Choroid plexus epithelial cell (primary cell): ENCODE measurements at regions not wholly inside any gene's neighbourhood (a gene's known extent, or its start where the extent isn't known, plus 50 kb on each side); places are given as distances from the start of the nearest gene placed in this dataset.

Experiments used
- DNase-seq: peaks from one replicate; pipeline ENCODE4 v3.0.0-alpha.2; 2010; ENCODE audit warnings: low read depth
- H3K4me3 ChIP-seq: 2 replicates; pipeline ENCODE4 v1.5.1; 2011; ENCODE audit warnings: low read depth, mild to moderate bottlenecking, control low read depth, low read length, moderate library complexity
- TF ChIP-seq, protein P1 (sequence below): conservative IDR thresholded peaks from 2 replicates; pipeline ENCODE4 v1.5.1; 2011; ENCODE audit warnings: low read depth, mild to moderate bottlenecking, control low read depth, inconsistent platforms, low read length, moderate library complexity

DNA sequence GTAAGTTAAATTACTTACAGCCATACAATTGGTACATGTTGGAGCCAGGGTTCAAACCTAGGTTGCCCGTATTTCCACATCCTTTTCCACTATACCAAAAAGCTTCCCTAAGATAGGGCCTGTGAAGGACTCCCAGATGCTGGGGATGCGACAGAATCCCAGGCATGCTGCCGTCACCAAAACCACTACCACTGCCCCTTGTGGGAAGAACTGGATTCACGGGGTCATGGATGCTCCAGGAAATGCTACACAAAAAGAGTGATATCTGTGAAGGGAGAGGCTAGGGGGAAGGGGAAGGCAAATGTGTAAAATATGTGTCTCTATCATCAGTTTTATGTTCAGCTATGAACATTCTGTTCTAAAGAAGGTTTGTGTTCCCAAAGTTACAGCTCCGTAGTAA lies 133.9 kb upstream of the IVNS1ABP start:
- no peak overlapping the region for H3K4me3 ChIP-seq
- no peak for DNase-seq
- TF ChIP-seq, protein P1, sequence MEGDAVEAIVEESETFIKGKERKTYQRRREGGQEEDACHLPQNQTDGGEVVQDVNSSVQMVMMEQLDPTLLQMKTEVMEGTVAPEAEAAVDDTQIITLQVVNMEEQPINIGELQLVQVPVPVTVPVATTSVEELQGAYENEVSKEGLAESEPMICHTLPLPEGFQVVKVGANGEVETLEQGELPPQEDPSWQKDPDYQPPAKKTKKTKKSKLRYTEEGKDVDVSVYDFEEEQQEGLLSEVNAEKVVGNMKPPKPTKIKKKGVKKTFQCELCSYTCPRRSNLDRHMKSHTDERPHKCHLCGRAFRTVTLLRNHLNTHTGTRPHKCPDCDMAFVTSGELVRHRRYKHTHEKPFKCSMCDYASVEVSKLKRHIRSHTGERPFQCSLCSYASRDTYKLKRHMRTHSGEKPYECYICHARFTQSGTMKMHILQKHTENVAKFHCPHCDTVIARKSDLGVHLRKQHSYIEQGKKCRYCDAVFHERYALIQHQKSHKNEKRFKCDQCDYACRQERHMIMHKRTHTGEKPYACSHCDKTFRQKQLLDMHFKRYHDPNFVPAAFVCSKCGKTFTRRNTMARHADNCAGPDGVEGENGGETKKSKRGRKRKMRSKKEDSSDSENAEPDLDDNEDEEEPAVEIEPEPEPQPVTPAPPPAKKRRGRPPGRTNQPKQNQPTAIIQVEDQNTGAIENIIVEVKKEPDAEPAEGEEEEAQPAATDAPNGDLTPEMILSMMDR: no peak

- no peak overlapping the region for H3K4me3 ChIP-seq
- TF ChIP-seq, protein P1: no peak
- no peak for DNase-seq
Measured at GRCh38 chr1:185450060-185450788, 133.2 kb upstream of the IVNS1ABP start.

- TF ChIP-seq, protein P1: no peak
- no peak overlapping the region for H3K4me3 ChIP-seq
- DNase-seq: no peak
Measured at GRCh38 chr1:185449378-185450059, 132.5 kb upstream of the IVNS1ABP start.

DNA sequence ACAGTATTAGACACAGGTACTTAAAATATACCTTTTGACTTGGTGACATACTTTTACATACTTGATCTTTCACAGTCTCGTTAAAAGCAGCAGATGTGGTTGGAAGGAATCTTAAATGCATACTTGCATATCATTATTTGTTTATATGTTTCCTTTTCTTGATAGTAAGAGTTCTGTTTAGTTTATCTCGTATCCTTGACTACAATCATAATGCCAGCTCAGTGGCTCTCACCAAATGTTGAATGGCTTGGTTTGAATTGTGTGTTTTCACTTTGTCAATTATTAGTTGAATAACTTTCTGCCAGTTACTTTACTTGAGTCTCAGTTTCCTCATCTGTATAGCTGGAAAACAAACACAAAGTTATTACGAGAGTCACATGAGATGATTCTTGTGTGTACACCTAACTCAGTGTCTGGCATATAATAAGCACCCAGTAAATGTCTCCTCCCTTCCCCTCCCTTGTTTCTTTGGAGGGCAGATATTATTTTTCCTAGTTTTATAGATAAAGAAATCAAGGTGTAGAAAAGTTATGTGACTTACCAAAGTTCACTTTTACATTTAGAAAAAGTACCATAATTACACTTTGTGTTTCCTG lies 131.6 kb upstream of the IVNS1ABP start:
- no peak overlapping the region for H3K4me3 ChIP-seq
- TF ChIP-seq, protein P1: no peak
- peak; percentile 9 for DNase-seq

- H3K4me3 ChIP-seq: no peak overlapping the region
- no peak for DNase-seq
- TF ChIP-seq, protein P1: no peak
Measured at GRCh38 chr1:185446131-185446530, 129.1 kb upstream of the IVNS1ABP start.

GRCh38 chr1:185445594-185445993 lies 128.6 kb upstream of the IVNS1ABP start:
- no peak overlapping the region for H3K4me3 ChIP-seq
- TF ChIP-seq, protein P1: no peak
- DNase-seq: no peak
